Nucleus accumbens (tissue), 56 donors: ENCODE measurements at regions not wholly inside any gene's neighbourhood (a gene's known extent, or its start where the extent isn't known, plus 50 kb on each side); places are given as distances from the start of the nearest gene placed in this dataset.
A peak's percentile ranks its signal among the peaks of the same experiment; 100 is the strongest.

Experiments
- DNase-seq, 56 donors: peaks; one replicate each; lab custom pipeline; 2025; lab: John Stamatoyannopoulos, UW

DNA sequence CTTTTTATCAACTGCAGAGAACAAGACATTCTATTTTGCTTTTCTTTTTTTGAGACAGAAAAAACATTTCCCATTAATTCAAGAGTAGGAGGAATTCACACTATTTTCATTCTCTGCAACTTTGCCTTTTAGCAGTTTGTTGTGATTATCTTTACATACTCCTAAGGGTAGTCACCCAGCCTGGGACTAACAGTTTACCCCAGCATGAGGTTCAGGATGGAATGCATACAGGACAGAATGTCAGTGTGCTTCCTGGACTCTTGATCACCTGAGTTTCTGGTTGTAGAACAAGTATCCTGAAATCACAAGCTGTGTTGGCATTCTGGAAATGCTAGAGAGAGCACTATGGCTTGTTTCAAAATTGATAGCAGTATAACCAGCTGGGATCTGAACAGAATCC is 368.1 kb downstream of the KIF4B start:
- no peak for DNase-seq

DNA sequence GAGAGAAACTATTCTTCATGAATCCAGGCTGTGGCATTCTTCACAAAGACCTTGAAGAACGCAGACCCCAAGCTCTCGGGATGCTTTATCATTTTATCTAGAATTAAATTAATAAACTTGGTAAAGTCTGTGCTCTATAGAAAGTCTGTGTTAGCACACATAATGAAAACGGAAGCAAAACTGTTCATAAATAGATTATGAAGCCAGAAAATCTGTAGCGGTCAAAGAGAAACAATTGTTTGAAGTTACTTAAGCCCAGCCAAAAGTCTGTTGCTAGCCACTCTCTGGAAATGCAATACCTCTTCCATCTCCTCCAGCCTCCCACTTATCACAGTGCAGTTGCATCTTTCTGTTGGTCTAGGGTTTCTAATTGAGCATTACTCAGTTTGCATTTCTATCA is 375.9 kb downstream of the KIF4B start:
- DNase-seq: no peak

DNA sequence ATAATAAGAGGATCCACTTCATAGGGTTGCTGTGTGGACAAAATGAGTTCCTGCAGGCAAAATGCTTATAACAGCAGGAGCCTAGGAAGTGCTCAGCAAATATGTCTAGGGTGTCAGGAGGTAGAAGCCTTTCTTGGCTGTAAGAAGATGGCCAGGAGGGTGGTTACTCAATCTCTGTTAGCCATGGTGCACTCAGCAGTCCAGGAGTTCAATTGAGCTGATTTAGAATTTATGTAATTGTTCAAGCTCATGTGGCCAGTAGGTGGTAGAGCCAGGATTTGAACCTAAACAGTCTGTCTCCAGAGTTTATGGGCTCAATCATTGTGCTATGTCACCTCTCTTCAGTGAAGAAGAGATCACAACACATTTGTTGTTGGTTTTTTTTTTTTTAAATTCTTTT is 381.2 kb downstream of the KIF4B start:
- DNase-seq: no peak

DNA sequence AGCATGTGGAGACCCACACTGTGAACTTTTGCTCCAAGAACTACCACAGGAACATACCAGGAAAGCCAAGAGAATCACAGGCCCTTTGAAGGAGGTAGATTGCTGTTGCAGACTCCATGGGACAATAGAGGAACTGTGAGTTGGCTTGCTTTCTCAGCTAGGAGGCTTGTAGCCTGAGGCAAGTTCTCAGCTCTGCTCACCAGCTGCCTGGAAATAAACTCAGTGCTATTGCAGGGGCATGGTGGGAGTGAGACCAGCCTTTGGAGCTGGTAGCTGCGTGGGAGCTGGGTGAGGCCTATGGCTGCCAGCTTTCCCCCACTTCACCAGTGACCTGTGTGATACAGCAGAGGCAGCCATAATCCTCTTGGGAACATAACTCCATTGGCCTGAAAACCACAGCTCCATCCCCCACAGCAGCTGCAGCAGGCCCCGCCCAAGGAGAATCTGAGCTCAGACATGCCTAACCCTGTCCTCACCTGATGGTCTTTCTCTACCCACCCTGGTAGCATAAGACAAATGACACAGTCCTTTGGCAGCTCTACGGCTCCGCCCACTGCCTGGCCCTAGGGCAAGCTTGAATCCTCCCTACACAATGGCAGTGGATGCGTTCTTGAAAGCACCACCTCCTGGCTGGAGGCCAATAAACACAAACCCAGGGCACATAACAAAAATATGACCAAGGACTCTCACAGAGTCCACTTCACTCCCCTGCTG is 389.5 kb downstream of the KIF4B start:
- DNase-seq: no peak

DNA sequence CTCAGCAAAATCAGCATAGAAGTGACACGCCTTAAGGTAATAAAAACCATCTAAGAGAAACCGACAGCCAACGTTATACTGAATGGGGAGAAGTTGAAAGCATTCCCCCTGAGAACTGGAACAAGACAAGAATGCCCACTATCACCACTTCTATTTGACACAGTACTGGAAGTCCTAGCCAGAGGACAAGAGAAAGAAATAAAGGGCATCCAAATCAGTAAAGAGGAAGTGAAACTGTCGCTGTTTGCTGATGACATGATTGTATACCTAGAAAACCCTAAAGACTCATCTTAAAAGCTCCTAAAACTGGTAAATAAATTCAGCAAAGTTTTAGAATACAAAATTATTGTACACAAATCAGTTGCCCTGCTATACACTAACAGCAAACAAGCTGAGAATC is 393.3 kb downstream of the KIF4B start:
- no peak for DNase-seq

DNA sequence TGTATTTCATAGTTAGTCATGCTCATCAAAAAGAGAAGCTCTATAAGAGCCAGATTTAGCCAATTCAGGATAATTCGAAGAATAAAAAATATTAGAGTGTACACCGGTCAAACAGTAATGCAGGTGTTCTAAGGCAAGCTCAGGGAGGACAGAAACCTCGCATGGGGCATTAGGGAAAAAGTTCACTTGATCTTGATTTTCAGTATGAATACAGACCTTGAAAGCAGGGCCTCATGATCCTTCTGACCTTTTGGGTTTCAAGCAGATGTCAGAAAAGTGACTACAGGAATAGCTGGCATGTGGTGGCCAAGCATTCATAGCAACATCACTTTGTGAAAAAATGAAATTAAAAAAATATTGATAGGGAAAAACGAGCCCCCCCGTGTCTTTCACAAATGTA is 394.9 kb downstream of the KIF4B start:
- DNase-seq: no peak

DNA sequence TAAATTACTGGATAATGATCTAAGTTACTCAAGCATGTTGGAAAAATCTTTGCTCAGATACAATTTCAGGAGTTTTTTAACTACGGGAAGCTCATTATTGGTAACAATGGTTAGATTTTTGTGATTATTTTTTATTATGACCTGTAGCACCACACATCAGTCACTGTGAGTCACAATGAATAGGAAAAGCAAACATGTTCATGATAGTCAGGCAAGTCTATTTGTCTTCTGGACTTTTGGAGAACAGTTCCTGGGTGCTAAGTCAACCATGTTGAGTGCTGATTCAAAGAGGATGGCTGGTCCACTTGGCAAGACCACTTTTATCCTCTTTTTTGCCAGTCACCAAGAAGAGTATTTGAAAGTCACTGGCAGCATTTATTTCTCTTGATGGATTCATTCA is 403.2 kb downstream of the KIF4B start:
- DNase-seq: no peak

DNA sequence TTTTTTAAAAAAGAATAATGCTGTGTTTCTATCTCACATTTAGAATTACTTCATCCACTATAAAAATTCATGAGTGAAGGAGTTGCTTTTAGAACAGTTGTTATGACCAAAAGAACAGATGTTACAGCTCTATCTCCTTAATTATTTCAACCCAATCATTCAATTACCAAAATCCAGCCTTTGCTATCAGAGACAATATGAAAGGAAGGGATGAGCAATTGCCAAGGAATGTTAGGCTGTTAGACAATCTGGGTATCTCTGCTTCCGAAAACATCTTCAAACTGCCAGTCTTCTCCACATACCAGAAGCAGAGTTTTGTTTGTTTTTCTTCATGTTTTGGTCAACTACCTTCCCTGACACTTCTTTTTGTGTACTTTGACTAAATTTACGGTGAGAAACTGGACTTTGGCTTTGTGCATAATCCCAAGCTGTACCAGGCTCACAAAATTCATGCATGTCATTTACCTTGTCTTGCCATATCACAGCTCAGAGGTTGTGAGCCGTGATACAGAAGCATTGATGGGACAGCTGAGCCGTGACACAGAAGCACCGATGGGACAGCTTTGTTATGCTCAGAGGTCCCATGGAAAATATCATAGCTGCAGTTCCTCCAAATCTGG is 405.5 kb downstream of the KIF4B start:
- no peak for DNase-seq

DNA sequence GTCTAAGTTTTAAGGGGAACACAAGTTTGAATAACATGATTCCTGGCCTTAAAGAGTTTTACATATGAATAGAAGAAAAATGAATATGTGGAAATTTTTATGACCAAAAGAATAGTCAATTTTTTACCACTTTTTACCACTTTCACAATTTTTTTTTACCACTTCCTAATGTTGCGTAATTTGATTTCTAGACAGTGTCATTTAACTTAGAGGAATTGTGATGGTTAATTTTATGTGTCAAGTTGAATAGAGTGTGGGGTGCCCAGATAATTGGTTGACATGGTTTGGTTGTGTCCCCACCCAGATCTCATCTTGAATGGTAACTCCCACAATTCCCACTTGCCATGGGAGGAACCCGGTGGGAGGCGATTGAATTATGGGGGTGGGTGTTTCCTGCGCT is 416.6 kb downstream of the KIF4B start:
- DNase-seq: no peak

DNA sequence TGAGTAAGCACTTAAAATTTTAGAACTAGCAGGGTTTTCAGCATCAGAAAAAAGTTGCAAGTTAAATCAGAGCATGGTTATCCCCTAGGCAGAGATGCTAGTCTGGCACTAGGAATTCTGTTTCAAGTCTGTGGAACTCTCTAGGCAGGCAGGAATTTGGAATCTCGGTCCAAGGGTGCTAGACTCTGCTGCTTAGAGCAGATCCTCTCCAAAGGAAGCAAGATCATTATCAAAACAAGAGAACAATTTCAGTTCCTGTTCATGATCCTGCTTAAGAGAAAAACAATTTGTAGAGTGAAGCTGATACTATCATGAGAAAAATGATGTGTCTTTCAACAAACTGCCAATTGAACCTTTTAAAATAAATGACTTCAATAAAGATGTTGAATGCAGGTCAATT is 420.7 kb downstream of the KIF4B start:
- DNase-seq: no peak

DNA sequence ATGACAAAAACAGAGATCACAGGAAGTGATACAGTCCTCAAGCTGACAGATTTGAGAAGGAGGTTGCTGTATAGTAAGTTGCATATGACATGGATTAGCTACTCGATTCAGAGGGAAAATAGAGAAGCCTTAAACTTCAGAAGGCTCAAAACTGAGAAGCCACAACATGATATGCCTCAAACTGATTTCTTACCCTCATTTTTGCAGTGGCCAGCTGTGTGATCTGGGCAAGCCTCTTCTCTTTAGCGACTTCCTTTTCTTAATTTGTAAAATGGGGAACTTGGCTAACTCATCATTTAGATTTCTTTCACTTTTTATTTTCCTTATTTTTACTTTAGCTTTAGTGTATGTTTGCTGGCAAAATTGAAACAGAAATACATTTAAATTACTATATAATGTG is 421.1 kb downstream of the KIF4B start:
- DNase-seq: no peak

DNA sequence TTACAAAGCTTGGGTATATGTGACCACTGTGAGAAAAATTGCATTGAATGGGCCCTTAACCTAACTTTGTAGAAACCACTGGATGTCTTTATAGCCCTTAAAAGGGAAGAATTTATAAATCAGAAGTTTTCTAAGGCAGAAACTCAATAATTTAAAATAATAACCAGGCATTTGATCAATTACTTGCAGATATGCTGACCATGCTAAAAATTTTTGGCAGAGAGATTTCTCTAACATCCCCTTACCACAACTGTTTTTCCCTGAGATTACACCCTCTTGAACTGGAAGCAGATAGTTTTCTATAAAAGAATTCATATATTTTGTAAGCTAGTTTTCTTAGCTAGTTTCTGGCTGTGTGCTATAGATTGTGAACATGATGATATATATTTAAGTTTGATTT is 428.3 kb downstream of the KIF4B start:
- DNase-seq: no peak

DNA sequence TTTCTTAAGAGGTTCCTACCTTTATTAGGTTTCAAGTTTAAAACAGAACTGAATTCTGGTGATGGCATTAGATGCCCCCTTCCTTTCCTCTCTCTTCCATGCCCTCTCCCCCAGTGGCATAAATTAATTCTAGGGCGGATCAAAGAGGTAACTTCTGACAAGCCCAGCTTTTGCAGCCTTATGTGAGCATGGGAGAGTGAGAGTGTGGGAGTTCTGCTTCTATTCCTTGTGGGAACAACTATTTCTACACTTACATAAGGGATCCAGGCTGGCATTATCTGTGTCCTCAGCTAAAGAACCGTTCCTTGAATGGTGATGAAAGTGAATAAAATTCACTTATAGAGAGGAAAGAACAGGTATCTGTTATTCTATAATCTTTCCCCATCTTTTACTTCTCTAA is 437.6 kb downstream of the KIF4B start:
- no peak for DNase-seq

DNA sequence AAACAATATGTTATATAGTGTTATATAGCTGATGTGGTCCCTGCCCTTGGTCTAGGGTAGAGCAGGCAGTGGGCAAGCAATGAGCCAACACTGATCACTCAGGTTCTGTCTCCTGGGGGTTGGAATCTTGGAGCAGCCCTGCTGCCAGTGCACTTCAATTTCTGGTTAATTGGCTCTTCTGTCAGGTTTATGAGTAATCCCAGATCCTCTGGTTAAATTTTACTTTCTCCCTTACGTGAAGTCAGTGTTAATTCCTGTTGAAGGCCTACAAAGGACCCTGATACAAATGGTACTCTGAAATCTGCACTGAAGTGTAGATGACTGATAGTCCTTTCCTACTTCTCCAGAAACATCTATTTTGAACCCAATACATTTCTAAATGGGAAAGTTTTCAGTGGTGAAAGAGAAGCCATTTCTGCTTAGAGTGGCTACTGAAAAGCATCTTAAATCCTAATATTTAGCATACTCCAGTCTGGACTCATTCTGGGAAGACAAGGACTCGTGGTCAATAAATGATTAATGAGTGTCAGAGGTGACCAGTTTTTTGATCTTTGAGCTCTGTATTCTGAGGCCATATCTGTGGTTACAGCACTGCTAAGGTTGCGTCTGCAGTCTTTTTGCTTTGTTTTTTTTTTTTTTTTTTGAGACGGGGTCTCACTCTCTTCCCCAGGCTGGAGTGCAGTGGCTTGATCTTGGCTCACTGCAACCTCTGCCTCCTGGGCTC is 442.4 kb downstream of the KIF4B start:
- DNase-seq: no peak

DNA sequence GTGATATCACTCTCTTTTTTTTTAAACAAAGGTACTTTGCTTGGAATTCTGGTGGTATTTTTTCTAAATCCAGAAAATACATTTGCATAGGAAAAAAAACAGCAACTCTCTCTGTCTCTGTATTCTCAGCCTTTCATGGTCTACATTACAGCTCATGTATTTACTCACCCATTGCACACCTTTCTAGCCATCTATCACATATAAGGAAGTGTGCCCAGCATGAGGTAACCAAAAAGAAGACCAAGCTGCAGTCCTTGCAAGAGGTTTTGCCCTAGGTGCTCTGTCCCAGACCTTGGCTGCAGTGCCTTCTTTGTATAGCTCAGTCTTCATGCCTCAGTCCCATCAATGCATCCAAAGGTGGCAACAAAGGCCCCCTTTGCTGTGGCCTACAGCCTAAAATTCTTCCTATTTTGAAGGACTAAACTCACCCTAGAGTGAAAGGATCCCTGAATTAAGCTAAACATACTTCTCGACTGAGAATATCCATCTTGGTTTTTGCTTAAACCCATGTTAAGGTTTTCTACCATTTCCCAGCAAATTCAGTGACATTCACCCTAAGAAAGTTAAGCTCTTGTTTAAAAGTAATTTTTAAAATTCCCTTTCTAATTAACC is 446.4 kb downstream of the KIF4B start:
- DNase-seq: no peak

DNA sequence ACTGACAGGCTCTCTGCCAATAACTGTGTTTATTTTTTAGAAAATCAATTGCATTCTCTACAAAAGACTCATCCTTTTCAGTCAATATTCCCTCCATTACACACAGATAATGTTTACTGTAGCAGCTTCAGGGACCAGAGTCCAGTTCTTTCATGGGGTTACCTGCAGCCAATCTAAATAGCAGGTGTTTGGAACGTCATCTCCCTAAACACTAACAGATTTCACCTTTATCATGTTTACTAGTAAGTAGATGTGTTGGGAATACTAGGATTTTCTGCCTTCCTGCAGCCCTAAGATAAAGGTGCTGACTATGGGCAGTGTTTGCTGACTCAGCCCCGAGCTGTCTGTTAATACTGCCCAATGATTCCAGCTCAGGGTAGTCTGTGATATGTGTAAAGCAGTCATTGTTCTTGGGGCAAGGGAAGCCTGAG is 447.0 kb downstream of the KIF4B start:
- DNase-seq: no peak

DNA sequence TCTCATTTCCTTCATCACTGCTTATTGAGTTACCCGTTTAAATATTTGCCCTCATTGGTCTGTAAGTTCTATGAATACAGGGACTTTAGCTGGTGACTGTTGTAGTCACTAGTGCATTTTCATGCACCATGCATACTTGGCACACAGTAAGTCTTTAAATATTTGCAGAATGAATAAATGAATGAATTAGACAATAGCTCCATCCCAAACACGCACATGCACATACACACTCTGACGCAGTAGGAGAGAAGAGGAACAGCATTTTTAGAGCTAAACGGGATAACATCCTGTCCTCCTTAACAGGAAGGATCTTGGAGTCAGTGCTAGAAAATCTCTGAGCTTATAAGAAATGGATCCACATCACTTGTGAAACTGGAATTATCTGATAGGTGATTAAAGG is 447.7 kb downstream of the KIF4B start:
- no peak for DNase-seq

DNA sequence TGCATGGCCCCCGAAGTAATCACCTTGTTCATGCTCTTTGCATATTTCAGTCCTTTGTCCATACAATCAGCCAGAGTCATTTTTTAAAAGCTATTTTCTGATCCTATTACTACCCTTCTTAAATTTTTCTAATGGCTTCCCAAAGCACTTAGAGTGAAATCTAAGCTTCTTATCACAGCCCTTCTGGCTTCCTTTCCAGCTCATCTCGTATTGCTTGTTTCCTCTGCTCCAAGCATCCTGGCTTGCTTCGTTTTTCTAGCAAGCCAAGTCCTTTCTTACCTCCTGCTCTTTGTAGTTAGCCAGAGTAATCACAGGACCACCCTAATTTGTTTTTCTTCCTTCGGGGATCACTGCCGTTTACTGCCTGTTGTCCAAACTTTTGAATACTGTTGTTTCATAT is 453.3 kb downstream of the KIF4B start:
- DNase-seq: no peak

DNA sequence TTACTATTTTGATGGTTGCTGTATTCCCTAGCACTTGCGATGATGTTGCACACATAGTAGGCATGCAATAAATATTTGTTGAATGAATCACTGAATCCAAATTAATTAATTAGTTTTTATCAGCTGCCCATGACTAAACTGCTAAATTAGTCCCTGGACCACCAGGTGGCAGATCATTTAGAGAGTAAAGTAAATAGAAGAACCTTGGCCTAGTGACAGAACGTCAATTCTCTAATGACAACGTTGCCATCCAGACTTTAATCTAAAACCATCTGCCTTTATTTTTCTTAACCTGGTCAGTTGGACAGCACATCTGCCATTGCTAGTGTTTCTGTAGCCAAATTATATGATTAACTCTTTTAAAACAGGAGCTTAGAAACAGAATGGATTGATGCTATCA is 457.5 kb downstream of the KIF4B start:
- no peak for DNase-seq

DNA sequence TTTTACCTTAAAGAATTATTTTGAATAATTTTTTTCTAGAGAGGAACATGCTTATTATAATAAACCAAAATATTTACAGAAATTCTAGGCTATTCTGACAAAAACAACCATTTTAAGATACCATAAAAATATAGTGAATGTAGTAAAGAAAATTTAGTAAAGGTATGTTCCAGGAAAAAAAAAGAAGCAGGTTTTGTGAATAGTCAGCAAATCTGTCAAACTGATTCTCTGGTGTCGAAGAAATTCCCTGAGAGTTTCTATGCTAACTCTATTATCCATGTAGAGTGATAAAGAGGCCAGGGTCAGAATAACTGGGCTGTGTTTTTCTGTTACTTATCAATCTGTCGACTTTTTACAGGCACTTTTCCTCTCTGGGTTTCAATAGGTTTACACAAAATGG is 459.2 kb downstream of the KIF4B start:
- no peak for DNase-seq

DNA sequence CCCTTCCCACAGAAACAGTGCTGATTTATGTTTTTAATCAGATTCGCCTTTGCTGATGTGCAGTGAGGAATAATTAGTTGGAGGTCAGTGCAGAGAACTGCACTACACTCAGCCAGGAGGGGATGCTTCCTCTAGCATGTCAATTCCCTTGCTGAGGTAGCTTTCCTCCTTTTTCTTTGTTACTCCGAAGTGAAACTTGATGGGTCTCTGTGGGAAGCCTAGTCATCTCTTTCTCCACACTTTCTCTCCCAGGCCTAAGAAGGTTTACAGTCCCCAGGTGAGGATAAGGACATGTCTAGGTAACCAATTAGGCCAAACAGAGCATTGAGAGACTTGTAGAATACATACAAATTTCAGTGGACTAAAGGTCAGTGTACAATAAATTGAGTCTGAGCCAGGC is 461.8 kb downstream of the KIF4B start:
- no peak for DNase-seq

DNA sequence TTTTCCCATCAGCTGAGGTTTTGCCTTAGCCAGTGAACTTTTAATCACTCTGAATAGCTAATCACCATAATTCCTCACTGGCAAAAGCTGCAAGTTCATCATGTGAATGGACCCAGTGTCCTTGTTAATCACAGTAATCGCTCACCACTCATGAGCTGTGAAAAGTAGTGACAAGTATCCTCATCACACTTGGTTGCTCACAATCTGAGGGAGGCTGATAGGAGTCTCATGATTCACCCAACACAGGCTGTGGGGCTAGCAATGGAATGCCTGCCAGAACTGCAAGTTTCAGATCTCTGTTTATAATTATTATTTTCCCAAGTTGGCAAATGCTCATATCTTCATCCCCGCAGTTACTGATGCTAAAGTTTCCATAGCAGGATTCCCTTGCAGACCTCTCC is 467.2 kb downstream of the KIF4B start:
- DNase-seq: peak in 1 of 56 donors; percentile 1
